HL-60 (cell line): ENCODE measurements at regions not wholly inside any gene's neighbourhood (a gene's known extent, or its start where the extent isn't known, plus 50 kb on each side); places are given as distances from the start of the nearest gene placed in this dataset.

Experiments used
- DNase-seq, 2 experiments: peaks; one replicate each; pipeline ENCODE4 v3.0.0-alpha.2; 2010 to 2020; ENCODE audit warnings: low read depth in 1 of 2, low spot score in 1 of 2
- H3K27ac ChIP-seq: fragments of 250-450 bp; sonication (Bioruptor Pico); replicated peaks from 2 replicates; pipeline ENCODE4 v1.5.1; 2020; ENCODE audit warnings: mild to moderate bottlenecking, moderate library complexity
- H3K27me3 ChIP-seq: fragments of 250-450 bp; sonication (Bioruptor Pico); 2 replicates; pipeline ENCODE4 v1.5.1; 2021; ENCODE audit warnings: mild to moderate bottlenecking, moderate library complexity; ENCODE audit not compliant: insufficient read depth, poor library complexity, severe bottlenecking
- H3K4me3 ChIP-seq: replicated peaks from 2 replicates; pipeline ENCODE4 v1.5.1; 2011; ENCODE audit warnings: mild to moderate bottlenecking, control low read depth, low read length; ENCODE audit not compliant: insufficient read depth
- GABPA ChIP-seq: IDR thresholded peaks from 2 replicates; pipeline ENCODE4 v1.6.1; 2012; ENCODE audit warnings: low read depth
- POLR2AphosphoS5 ChIP-seq: IDR thresholded peaks from 2 replicates; pipeline ENCODE4 v1.6.1; 2012; ENCODE audit warnings: low read depth
- SPI1 ChIP-seq: IDR thresholded peaks from 2 replicates; pipeline ENCODE4 v1.6.1; 2012; ENCODE audit warnings: low read depth, mild to moderate bottlenecking, borderline replicate concordance
- TF ChIP-seq, protein P1 (sequence below): IDR thresholded peaks from one replicate; pipeline ENCODE4 v1.5.1; 2011; ENCODE audit warnings: low read length, control low read depth, inconsistent platforms; ENCODE audit not compliant: insufficient read depth
- TF ChIP-seq, protein P2 (sequence below): IDR thresholded peaks from 2 replicates; pipeline ENCODE4 v1.6.1; 2012; ENCODE audit warnings: low read depth; ENCODE audit not compliant: insufficient replicate concordance

DNA sequence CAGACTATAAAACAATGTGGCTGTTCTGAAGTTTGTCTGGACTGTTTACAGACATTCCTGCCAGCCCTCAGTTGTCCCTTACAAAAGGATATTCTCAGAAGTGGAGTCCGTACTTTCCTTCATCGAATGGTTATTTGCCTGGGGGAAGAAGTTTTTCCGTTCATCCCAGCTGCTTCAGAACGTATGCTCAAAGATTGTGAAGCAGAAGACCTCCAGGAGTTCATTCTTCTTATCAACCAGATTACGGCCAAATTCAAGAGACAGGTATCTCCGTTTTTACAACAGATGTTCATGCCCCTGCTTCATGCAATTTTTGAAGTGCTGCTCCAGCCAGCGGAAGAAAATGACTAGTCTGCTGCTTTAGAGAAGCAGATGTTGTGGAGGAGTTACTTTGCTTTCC is 174.3 kb upstream of the NUPR2 start:
- Histone ChIP-seq H3K4me3 (no peak overlapping the region), H3K27me3 (no peaks in the 10 kb centered on the region), H3K27ac (no peak overlapping the region)
- no peak for DNase-seq
- TF ChIP-seq POLR2AphosphoS5 (no peak), SPI1 (no peak)
- TF ChIP-seq, protein P1, sequence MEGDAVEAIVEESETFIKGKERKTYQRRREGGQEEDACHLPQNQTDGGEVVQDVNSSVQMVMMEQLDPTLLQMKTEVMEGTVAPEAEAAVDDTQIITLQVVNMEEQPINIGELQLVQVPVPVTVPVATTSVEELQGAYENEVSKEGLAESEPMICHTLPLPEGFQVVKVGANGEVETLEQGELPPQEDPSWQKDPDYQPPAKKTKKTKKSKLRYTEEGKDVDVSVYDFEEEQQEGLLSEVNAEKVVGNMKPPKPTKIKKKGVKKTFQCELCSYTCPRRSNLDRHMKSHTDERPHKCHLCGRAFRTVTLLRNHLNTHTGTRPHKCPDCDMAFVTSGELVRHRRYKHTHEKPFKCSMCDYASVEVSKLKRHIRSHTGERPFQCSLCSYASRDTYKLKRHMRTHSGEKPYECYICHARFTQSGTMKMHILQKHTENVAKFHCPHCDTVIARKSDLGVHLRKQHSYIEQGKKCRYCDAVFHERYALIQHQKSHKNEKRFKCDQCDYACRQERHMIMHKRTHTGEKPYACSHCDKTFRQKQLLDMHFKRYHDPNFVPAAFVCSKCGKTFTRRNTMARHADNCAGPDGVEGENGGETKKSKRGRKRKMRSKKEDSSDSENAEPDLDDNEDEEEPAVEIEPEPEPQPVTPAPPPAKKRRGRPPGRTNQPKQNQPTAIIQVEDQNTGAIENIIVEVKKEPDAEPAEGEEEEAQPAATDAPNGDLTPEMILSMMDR = no peak

DNA sequence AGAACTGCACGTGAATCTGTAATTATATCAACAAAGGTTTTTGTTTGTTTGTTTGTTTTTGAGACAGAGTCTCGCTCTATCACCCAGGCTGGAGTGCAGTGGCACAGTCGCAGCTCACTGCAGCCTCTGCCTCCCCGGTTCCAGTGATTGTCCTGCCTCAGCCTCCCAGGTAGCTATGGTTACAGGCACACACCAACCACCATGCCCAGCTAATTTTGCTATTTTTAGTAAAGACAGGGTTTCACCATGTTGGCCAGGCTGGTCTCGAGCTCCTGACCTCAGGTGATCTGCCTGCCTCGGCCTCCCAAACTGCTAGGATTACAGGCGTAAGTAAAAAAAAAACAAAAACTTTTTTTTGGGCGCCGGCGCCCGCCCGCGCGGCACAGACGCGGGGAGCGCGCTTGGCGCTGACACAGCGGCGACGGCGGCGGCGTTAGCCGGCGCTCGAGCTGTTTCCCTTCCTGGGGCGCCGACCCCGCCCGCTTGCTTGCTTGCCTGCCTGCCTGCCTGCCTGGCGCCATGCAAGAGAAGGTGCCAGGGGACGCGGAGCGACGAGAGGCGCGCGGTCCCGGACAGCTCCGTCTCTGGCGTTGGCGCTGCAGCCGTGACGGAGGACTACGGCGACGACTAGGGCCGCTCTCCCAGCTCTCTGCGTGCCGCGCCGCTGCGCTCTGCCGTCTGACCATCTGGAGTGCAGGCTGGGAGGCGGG is 171.4 kb upstream of the NUPR2 start:
- TF ChIP-seq SPI1 (no peak), POLR2AphosphoS5 (no peak), GABPA (no peak)
- TF ChIP-seq, protein P2, sequence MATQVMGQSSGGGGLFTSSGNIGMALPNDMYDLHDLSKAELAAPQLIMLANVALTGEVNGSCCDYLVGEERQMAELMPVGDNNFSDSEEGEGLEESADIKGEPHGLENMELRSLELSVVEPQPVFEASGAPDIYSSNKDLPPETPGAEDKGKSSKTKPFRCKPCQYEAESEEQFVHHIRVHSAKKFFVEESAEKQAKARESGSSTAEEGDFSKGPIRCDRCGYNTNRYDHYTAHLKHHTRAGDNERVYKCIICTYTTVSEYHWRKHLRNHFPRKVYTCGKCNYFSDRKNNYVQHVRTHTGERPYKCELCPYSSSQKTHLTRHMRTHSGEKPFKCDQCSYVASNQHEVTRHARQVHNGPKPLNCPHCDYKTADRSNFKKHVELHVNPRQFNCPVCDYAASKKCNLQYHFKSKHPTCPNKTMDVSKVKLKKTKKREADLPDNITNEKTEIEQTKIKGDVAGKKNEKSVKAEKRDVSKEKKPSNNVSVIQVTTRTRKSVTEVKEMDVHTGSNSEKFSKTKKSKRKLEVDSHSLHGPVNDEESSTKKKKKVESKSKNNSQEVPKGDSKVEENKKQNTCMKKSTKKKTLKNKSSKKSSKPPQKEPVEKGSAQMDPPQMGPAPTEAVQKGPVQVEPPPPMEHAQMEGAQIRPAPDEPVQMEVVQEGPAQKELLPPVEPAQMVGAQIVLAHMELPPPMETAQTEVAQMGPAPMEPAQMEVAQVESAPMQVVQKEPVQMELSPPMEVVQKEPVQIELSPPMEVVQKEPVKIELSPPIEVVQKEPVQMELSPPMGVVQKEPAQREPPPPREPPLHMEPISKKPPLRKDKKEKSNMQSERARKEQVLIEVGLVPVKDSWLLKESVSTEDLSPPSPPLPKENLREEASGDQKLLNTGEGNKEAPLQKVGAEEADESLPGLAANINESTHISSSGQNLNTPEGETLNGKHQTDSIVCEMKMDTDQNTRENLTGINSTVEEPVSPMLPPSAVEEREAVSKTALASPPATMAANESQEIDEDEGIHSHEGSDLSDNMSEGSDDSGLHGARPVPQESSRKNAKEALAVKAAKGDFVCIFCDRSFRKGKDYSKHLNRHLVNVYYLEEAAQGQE = no peak
- TF ChIP-seq, protein P1 = no peak
- H3K27me3 ChIP-seq = no peaks in the 10 kb centered on the region
- no peak overlapping the region for H3K27ac ChIP-seq
- H3K4me3 ChIP-seq = no peak overlapping the region
- no peak for DNase-seq

DNA sequence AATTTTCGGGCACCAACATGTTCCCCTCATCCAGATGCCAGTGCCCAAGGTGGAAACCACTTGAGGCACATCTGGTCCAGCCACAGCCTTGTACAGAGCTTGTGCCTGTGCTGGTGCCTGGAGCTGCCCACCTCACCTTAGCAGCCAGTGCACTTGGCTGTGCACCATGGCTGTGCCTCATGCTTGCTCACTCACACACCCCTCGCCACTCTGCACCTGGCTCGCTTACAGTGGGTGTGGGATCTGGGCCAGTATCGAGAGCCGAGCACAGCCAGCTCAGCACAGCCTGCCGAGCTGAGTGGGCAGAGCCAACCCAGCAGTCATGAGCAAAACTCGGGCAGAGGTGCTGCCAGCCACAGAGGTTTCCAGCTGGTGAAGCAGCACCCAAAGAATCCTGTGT is 139.9 kb upstream of the NUPR2 start:
- DNase-seq = no peak
- no peak for TF ChIP-seq GABPA
- TF ChIP-seq POLR2AphosphoS5 = no peak
- TF ChIP-seq, protein P2 = no peak
- TF ChIP-seq, protein P1 = no peak
- TF ChIP-seq SPI1 = no peak
- Histone ChIP-seq H3K4me3 (no peak overlapping the region), H3K27ac (no peak overlapping the region), H3K27me3 (no peaks in the 10 kb centered on the region)

DNA sequence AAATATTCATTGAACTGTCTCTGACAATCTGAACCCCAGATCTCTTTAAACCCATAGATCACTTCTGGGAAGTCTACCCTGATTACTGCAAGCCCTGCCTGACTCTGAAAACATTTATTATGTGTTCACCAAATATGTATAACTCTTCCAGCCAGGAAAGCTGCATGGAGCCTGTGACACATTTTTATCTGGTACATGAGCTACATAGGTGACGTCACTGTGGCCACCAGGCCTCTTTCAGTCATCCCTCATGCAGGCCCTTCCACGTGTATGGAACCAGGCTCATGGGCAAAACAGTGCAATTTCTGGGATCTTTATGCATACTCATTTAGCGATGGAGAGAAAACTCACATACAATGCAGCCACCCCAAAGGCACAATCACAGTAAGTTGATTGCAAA is 133.9 kb upstream of the NUPR2 start:
- Histone ChIP-seq H3K27me3 (no peaks in the 10 kb centered on the region), H3K4me3 (no peak overlapping the region), H3K27ac (no peak overlapping the region)
- TF ChIP-seq, protein P1 = no peak
- TF ChIP-seq POLR2AphosphoS5 = no peak
- TF ChIP-seq GABPA = no peak
- TF ChIP-seq, protein P2 = no peak
- no peak for TF ChIP-seq SPI1
- no peak for DNase-seq
